ENCODE measurements at regions not wholly inside any gene's neighbourhood (a gene's known extent, or its start where the extent isn't known, plus 50 kb on each side); places are given as distances from the start of the nearest gene placed in this dataset.

DNA sequence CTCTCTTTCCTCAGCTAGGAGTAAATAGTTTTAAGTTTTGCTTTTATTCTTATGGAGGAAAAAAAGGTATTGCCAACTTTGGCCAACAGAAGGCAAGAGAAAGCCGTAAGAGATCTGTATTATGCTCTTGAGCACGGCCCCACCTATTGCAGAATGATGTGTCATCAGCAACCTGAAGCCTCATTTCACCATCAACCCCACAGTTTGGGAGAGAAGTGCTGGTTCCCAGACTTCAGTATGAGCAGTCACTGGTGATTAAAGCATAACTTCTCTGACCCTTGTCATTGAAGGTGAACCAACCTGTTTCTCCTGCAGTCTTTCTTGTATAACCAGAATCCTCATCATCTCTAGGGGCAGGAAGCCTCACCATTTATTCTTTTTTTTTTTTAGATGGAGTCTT, 100.2 kb downstream of the SIPA1L2 start:
- no peaks in the 10 kb centered on the region for H3K4me1 ChIP-seq (replicated peaks in 1 of 2; ENCODE audit: control insufficient read depth in 2 of 2, insufficient read depth in 2 of 2, low read length in 2 of 2)
- H3K27ac ChIP-seq (ENCODE audit: extremely low read depth, low read depth, low read length): no peak overlapping the region
- H3K4me3 ChIP-seq: no peak overlapping the region
- ATAC-seq (no peak), FAIRE-seq (no peak), DNase-seq (ENCODE audit: extremely low read depth in 1 of 4, low spot score in 3 of 4) (no peak)
- no peak overlapping the region for H3K9ac ChIP-seq (ENCODE audit: insufficient read depth in 1 of 2, low read depth in 2 of 2, low read length in 2 of 2)
- H3K9me3 ChIP-seq (replicated peaks; ENCODE audit: control insufficient read depth, insufficient read depth, low read depth, low read length): no peaks in the 10 kb centered on the region
- TF ChIP-seq, protein P1, sequence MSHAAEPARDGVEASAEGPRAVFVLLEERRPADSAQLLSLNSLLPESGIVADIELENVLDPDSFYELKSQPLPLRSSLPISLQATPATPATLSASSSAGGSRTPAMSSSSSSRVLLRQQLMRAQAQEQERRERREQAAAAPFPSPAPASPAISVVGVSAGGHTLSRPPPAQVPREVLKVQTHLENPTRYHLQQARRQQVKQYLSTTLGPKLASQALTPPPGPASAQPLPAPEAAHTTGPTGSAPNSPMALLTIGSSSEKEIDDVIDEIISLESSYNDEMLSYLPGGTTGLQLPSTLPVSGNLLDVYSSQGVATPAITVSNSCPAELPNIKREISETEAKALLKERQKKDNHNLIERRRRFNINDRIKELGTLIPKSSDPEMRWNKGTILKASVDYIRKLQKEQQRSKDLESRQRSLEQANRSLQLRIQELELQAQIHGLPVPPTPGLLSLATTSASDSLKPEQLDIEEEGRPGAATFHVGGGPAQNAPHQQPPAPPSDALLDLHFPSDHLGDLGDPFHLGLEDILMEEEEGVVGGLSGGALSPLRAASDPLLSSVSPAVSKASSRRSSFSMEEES (CRISPR knock-in tag; IDR thresholded peaks at IDR 0.05): no peak
- TF ChIP-seq SLC30A9 (CRISPR knock-in tag; IDR thresholded peaks at IDR 0.05) (no peak), ZNF140 (CRISPR knock-in tag; IDR thresholded peaks at IDR 0.05) (no peak), JUNB (CRISPR knock-in tag; conservative IDR thresholded peaks at IDR 0.05) (no peak), EGR1 (conservative IDR thresholded peaks at IDR 0.05) (no peak), ZNF780A (CRISPR knock-in tag; IDR thresholded peaks at IDR 0.05) (no peak), RBM22 (IDR thresholded peaks at IDR 0.05; ENCODE audit: low read depth, low read length, poor library complexity, severe bottlenecking) (no peak), TEAD2 (tag; IDR thresholded peaks at IDR 0.05) (no peak), TRIM28 (IDR thresholded peaks at IDR 0.05) (no peak), FOSL1 (tag; conservative IDR thresholded peaks at IDR 0.05) (no peak)
- TF ChIP-seq, protein P2, sequence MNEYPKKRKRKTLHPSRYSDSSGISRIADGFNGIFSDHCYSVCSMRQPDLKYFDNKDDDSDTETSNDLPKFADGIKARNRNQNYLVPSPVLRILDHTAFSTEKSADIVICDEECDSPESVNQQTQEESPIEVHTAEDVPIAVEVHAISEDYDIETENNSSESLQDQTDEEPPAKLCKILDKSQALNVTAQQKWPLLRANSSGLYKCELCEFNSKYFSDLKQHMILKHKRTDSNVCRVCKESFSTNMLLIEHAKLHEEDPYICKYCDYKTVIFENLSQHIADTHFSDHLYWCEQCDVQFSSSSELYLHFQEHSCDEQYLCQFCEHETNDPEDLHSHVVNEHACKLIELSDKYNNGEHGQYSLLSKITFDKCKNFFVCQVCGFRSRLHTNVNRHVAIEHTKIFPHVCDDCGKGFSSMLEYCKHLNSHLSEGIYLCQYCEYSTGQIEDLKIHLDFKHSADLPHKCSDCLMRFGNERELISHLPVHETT (CRISPR knock-in tag; conservative IDR thresholded peaks at IDR 0.05 in 1 of 2, IDR thresholded peaks at IDR 0.05 in 1 of 2): no peak
- TF ChIP-seq, protein P3, sequence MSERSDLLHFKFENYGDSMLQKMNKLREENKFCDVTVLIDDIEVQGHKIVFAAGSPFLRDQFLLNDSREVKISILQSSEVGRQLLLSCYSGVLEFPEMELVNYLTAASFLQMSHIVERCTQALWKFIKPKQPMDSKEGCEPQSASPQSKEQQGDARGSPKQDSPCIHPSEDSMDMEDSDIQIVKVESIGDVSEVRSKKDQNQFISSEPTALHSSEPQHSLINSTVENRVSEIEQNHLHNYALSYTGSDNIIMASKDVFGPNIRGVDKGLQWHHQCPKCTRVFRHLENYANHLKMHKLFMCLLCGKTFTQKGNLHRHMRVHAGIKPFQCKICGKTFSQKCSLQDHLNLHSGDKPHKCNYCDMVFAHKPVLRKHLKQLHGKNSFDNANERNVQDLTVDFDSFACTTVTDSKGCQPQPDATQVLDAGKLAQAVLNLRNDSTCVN (CRISPR knock-in tag; IDR thresholded peaks at IDR 0.05): no peak
- TF ChIP-seq, protein P4, sequence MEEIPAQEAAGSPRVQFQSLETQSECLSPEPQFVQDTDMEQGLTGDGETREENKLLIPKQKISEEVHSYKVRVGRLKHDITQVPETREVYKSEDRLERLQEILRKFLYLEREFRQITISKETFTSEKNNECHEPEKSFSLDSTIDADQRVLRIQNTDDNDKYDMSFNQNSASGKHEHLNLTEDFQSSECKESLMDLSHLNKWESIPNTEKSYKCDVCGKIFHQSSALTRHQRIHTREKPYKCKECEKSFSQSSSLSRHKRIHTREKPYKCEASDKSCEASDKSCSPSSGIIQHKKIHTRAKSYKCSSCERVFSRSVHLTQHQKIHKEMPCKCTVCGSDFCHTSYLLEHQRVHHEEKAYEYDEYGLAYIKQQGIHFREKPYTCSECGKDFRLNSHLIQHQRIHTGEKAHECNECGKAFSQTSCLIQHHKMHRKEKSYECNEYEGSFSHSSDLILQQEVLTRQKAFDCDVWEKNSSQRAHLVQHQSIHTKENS (CRISPR knock-in tag; IDR thresholded peaks at IDR 0.05): no peak
- H3K4me2 ChIP-seq (ENCODE audit: insufficient read depth, low read length): no peak overlapping the region
- intact Hi-C loops (cut with micrococcal nuclease): no loop called here
- no peaks in the 10 kb centered on the region for H3K79me2 ChIP-seq (ENCODE audit: control insufficient read depth, insufficient read depth, low read length)
- no peaks in the 10 kb centered on the region for H3K9me1 ChIP-seq (ENCODE audit: control insufficient read depth, insufficient read depth, low read length)
- no TSS peak for BruUV-seq (replicated peaks)
- WGBS (ENCODE audit: insufficient coverage, low coverage, missing lambda C conversion rate): 2% methylated on average over 2 of the region's 2 CpGs
- in situ Hi-C loops (cut with MboI): no loop called here
- H3K27me3 ChIP-seq (ENCODE audit: control insufficient read depth in 2 of 2, insufficient read depth in 2 of 2, low read length in 2 of 2): no peaks in the 10 kb centered on the region
- CTCF ChIA-PET (ENCODE audit: low intra/inter-chr PET ratio): no interaction called here
- no peak overlapping the region for H2AFZ ChIP-seq (ENCODE audit: low read depth, low read length)
- H3K36me3 ChIP-seq (ENCODE audit: control insufficient read depth, insufficient read depth, low read length): no peaks in the 10 kb centered on the region
- no peaks in the 10 kb centered on the region for H4K20me1 ChIP-seq (replicated peaks; ENCODE audit: control insufficient read depth, insufficient read depth, low read length)
- POLR2A ChIA-PET: no interaction called here

All from K562 (cell line).